A549 (cell line): ENCODE measurements at regions not wholly inside any gene's neighbourhood (a gene's known extent, or its start where the extent isn't known, plus 50 kb on each side); places are given as distances from the start of the nearest gene placed in this dataset.

Source experiments
- ATAC-seq, 2 experiments: fragments of 200-7000 bp in 1 of 2; fragments of >200 bp in 1 of 2; cut with Nextera tagmentation in 1 of 2; cut with Tn5 transposase in 1 of 2; 3 replicates each; pipeline versions ENCODE4 v1.8.0 to v1.9.1; 2018 to 2020; ENCODE audit warnings: mild to moderate bottlenecking in 1 of 2, moderate library complexity in 1 of 2
- CTCF ChIA-PET: fragments of 300-600 bp; sonication (Branson Sonifier 250); formaldehyde crosslinking; extraction: SDS; loops from one replicate; lab custom pipeline; 2021; ENCODE audit warnings: antibody characterized with exemption, inconsistent platforms; lab: Yijun Ruan, JAX
- POLR2A ChIA-PET: fragments of 350-600 bp; formaldehyde crosslinking; extraction: SDS; loops from one replicate; lab custom pipeline; 2021; ENCODE audit warnings: antibody characterized with exemption, inconsistent platforms; lab: Yijun Ruan, JAX
- DNase-seq, 2 experiments: peaks; one replicate each; pipeline versions ENCODE4 v3.0.0 to v3.0.0-alpha.2; 2011 to 2016; ENCODE audit warnings: low read depth in 1 of 2, low spot score in 1 of 2
- FAIRE-seq: peaks from 2 replicates; lab custom pipeline; 2011; peaks lifted over from hg19 to GRCh38; lab: Jason Lieb, UNC
- H3K27ac ChIP-seq, 2 experiments: fragments of >200 bp; sonication (Bioruptor Twin); formaldehyde crosslinking; 3 replicates each; pipeline ENCODE4 v1.5.1; 2016 to 2017
- H3K4me1 ChIP-seq: fragments of >200 bp; sonication (Bioruptor Twin); formaldehyde crosslinking; 3 replicates; pipeline ENCODE4 v1.6.1; 2016
- H3K4me2 ChIP-seq: fragments of >200 bp; sonication (Bioruptor Twin); formaldehyde crosslinking; 3 replicates; pipeline ENCODE4 v1.6.1; 2016
- H3K4me3 ChIP-seq: fragments of >200 bp; sonication (Bioruptor Twin); formaldehyde crosslinking; 3 replicates; pipeline ENCODE4 v1.5.1; 2016
- H3K9me3 ChIP-seq: fragments of >200 bp; sonication (Bioruptor Twin); formaldehyde crosslinking; 3 replicates; pipeline ENCODE4 v1.6.1; 2016
- ATOH8 ChIP-seq: fragments of 250-450 bp; sonication (Bioruptor Pico); IDR thresholded peaks from 2 replicates; pipeline ENCODE4 v1.5.0; 2020; ENCODE audit warnings: low read depth, mild to moderate bottlenecking, moderate library complexity
- BHLHE40 ChIP-seq: IDR thresholded peaks from 2 replicates; pipeline ENCODE4 v1.6.1; 2012; ENCODE audit warnings: low read depth, low read length, inconsistent platforms
- CBX2 ChIP-seq: fragments of 200-600 bp; sonication (generic); IDR thresholded peaks from 2 replicates; pipeline ENCODE4 v1.6.1; 2016; ENCODE audit warnings: low read depth, mild to moderate bottlenecking, borderline replicate concordance
- CBX8 ChIP-seq: fragments of 200-600 bp; sonication (generic); IDR thresholded peaks from 2 replicates; pipeline ENCODE4 v1.6.1; 2016
- CHD4 ChIP-seq: fragments of 200-600 bp; sonication (generic); IDR thresholded peaks from 2 replicates; pipeline ENCODE4 v1.6.1; 2016; ENCODE audit warnings: antibody characterized with exemption, mild to moderate bottlenecking, borderline replicate concordance
- HOXA7 ChIP-seq: fragments of 250-450 bp; sonication (Bioruptor Pico); IDR thresholded peaks from 2 replicates; pipeline ENCODE4 v1.5.0; 2020; ENCODE audit warnings: mild to moderate bottlenecking, moderate library complexity
- HOXB13 ChIP-seq: fragments of 250-450 bp; sonication (Bioruptor Pico); IDR thresholded peaks from 2 replicates; pipeline ENCODE4 v1.5.0; 2020; ENCODE audit warnings: low read depth, mild to moderate bottlenecking, moderate library complexity
- NFE2L2 ChIP-seq: fragments of 150-350 bp; conservative IDR thresholded peaks from 2 replicates; pipeline ENCODE4 v1.6.1; 2014; ENCODE audit warnings: low read length
- NPAS2 ChIP-seq: fragments of 250-450 bp; sonication (Bioruptor Pico); IDR thresholded peaks from 2 replicates; pipeline ENCODE4 v1.8.0; 2022; ENCODE audit warnings: mild to moderate bottlenecking, moderate library complexity, borderline replicate concordance
- NR3C1 ChIP-seq: fragments of >200 bp; sonication (Bioruptor Twin); formaldehyde crosslinking; IDR thresholded peaks from 3 replicates; pipeline ENCODE4 v1.6.1; 2017
- PHF8 ChIP-seq: fragments of 200-600 bp; sonication (generic); IDR thresholded peaks from 2 replicates; pipeline ENCODE4 v1.6.1; 2016; ENCODE audit warnings: low read depth, mild to moderate bottlenecking, antibody characterized with exemption, moderate library complexity, borderline replicate concordance
- RAD21 ChIP-seq, 2 experiments: fragments of >200 bp in 1 of 2; sonication (Bioruptor Twin) in 1 of 2; formaldehyde crosslinking in 1 of 2; IDR thresholded peaks in 1 of 2; conservative IDR thresholded peaks in 1 of 2; 2 replicates in 1 of 2; 3 replicates in 1 of 2; pipeline ENCODE4 v1.6.1; 2012 to 2018; ENCODE audit warnings: inconsistent platforms in 1 of 2
- RARB ChIP-seq: fragments of 250-450 bp; sonication (Bioruptor Pico); IDR thresholded peaks from 2 replicates; pipeline ENCODE4 v1.8.0; 2021; ENCODE audit warnings: mild to moderate bottlenecking, moderate library complexity
- RCOR1 ChIP-seq: fragments of 150-350 bp; IDR thresholded peaks from 2 replicates; pipeline ENCODE4 v1.6.1; 2014; ENCODE audit warnings: antibody characterized with exemption, low read length, low read depth
- RNF2 ChIP-seq: fragments of 200-600 bp; sonication (generic); IDR thresholded peaks from 2 replicates; pipeline ENCODE4 v1.6.1; 2016; ENCODE audit warnings: low read depth, mild to moderate bottlenecking, antibody characterized with exemption, moderate library complexity, borderline replicate concordance
- SREBF2 ChIP-seq: fragments of 450-650 bp; IDR thresholded peaks from 2 replicates; pipeline ENCODE4 v1.6.1; 2014; ENCODE audit warnings: mild to moderate bottlenecking, moderate library complexity
- TP53 ChIP-seq: fragments of 250-450 bp; sonication (Bioruptor Pico); IDR thresholded peaks from 2 replicates; pipeline ENCODE4 v1.5.0; 2021; ENCODE audit warnings: mild to moderate bottlenecking, moderate library complexity
- ZFP36 ChIP-seq: fragments of 450-650 bp; IDR thresholded peaks from 2 replicates; pipeline ENCODE4 v1.6.1; 2014; ENCODE audit warnings: borderline replicate concordance; ENCODE audit not compliant: partially characterized antibody
- WGBS: methylation state at CpG from one replicate; pipeline ENCODE4 v1.1.6; 2017; ENCODE audit errors: missing lambda C conversion rate; 5-methylcytosine and 5-hydroxymethylcytosine counted together
- TF ChIP-seq, protein P1 (sequence below): fragments of 200-600 bp; sonication (generic); IDR thresholded peaks from 2 replicates; pipeline ENCODE4 v1.6.1; 2016; ENCODE audit warnings: antibody characterized with exemption, mild to moderate bottlenecking, moderate library complexity
- TF ChIP-seq, protein P2 (sequence below): fragments of 150-350 bp; IDR thresholded peaks from 2 replicates; pipeline ENCODE4 v1.6.1; 2014; ENCODE audit warnings: low read depth, mild to moderate bottlenecking, low read length
- TF ChIP-seq, protein P3 (sequence below): fragments of 250-450 bp; sonication (Bioruptor Pico); IDR thresholded peaks from 2 replicates; pipeline ENCODE4 v1.5.0; 2021; ENCODE audit warnings: mild to moderate bottlenecking, moderate library complexity, borderline replicate concordance

DNA sequence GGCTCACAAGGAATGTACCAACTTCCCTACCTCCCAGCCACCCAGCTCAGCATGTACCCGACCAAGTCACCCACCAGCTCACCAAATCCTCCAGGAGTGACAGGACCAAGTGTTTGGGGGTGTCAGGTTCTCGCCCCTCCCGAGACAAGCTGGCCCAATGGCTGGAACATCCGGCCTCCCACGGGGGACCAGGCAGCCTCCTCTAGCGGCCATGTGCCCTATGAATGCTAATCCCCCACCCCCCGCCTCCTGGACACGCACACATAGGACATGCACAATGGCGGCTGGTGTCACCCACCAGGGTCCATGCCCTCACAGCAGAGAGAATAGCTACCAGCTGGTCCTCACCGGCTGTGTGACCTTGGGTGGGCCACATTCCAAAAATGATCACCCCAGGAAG is 151.0 kb downstream of the MN1 start (continued):
- TF ChIP-seq, protein P1, sequence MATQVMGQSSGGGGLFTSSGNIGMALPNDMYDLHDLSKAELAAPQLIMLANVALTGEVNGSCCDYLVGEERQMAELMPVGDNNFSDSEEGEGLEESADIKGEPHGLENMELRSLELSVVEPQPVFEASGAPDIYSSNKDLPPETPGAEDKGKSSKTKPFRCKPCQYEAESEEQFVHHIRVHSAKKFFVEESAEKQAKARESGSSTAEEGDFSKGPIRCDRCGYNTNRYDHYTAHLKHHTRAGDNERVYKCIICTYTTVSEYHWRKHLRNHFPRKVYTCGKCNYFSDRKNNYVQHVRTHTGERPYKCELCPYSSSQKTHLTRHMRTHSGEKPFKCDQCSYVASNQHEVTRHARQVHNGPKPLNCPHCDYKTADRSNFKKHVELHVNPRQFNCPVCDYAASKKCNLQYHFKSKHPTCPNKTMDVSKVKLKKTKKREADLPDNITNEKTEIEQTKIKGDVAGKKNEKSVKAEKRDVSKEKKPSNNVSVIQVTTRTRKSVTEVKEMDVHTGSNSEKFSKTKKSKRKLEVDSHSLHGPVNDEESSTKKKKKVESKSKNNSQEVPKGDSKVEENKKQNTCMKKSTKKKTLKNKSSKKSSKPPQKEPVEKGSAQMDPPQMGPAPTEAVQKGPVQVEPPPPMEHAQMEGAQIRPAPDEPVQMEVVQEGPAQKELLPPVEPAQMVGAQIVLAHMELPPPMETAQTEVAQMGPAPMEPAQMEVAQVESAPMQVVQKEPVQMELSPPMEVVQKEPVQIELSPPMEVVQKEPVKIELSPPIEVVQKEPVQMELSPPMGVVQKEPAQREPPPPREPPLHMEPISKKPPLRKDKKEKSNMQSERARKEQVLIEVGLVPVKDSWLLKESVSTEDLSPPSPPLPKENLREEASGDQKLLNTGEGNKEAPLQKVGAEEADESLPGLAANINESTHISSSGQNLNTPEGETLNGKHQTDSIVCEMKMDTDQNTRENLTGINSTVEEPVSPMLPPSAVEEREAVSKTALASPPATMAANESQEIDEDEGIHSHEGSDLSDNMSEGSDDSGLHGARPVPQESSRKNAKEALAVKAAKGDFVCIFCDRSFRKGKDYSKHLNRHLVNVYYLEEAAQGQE, result no peak
- TF ChIP-seq, protein P2, sequence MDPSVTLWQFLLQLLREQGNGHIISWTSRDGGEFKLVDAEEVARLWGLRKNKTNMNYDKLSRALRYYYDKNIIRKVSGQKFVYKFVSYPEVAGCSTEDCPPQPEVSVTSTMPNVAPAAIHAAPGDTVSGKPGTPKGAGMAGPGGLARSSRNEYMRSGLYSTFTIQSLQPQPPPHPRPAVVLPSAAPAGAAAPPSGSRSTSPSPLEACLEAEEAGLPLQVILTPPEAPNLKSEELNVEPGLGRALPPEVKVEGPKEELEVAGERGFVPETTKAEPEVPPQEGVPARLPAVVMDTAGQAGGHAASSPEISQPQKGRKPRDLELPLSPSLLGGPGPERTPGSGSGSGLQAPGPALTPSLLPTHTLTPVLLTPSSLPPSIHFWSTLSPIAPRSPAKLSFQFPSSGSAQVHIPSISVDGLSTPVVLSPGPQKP, result no peak
- TF ChIP-seq, all 56 proteins: peak for 0

DNA sequence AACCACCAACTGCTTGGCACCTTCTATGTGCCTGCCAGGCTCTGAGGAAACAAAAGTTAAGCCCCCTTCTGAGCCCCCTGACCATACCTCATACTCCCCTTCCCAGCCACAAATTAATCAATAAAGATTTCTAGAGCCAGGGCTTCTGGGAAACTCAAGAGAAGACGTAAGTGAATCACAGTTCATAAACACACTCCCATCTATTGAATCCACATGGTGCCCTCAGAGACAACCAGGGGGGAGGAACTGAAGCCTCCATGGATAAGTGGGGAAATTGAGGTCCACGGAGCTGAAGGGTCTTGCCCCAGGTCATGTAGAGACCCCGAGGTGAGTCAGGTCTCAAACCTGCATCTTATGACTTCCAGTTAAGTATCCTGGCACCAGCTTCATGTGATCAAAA is 150.6 kb downstream of the MN1 start:
- DNase-seq (no peak), FAIRE-seq (no peak), ATAC-seq (no peak)
- Histone ChIP-seq H3K4me3 (no peak overlapping the region), H3K9me3 (no peaks in the 10 kb centered on the region), H3K4me2 (no peak overlapping the region), H3K4me1 (no peaks in the 10 kb centered on the region), H3K27ac (no peak overlapping the region)
- TF ChIP-seq, protein P3, sequence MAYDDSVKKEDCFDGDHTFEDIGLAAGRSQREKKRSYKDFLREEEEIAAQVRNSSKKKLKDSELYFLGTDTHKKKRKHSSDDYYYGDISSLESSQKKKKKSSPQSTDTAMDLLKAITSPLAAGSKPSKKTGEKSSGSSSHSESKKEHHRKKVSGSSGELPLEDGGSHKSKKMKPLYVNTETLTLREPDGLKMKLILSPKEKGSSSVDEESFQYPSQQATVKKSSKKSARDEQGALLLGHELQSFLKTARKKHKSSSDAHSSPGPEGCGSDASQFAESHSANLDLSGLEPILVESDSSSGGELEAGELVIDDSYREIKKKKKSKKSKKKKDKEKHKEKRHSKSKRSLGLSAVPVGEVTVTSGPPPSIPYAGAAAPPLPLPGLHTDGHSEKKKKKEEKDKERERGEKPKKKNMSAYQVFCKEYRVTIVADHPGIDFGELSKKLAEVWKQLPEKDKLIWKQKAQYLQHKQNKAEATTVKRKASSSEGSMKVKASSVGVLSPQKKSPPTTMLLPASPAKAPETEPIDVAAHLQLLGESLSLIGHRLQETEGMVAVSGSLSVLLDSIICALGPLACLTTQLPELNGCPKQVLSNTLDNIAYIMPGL (CRISPR knock-in tag), result no peak
- no peak for TF ChIP-seq PHF8
- no peak for TF ChIP-seq CHD4
- no peak for TF ChIP-seq ZFP36
- TF ChIP-seq SREBF2, result no peak
- no peak for TF ChIP-seq CBX2
- TF ChIP-seq RAD21 (conservative IDR thresholded peaks at IDR 0.05 in 1 of 2, IDR thresholded peaks at IDR 0.05 in 1 of 2), result no peak
- 32% methylated on average over 3 of the region's 3 CpGs for WGBS
- POLR2A ChIA-PET, result no interaction called here
- CTCF ChIA-PET, result no interaction called here

DNA sequence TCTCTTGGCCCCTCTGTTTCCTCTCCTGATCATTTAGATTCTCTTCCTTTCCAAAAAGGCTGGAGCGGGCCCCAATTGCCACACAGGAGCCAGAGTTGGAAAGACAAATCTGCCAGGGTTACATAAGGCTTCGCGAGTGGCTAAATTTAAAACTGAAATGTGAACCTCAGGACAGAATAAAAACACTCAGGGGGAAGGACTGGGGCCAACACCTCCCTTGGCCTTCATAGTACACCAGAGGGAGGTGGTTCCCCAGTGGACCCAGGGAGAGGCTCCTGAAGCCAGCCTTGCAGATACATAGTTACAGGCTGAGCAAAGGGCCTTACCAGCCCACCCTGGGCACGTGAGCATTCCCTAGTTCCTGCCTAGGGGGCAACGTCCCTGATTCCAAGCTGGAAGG is 150.1 kb downstream of the MN1 start:
- ATAC-seq (no peak), FAIRE-seq (no peak), DNase-seq (no peak)
- ChIA-PET POLR2A (no interaction called here), CTCF (no interaction called here)
- Histone ChIP-seq H3K9me3 (no peaks in the 10 kb centered on the region), H3K27ac (no peak overlapping the region), H3K4me3 (no peak overlapping the region), H3K4me2 (no peak overlapping the region), H3K4me1 (no peaks in the 10 kb centered on the region)
- no peak for TF ChIP-seq ZFP36
- TF ChIP-seq TP53 (CRISPR knock-in tag), result no peak
- TF ChIP-seq ATOH8 (CRISPR knock-in tag), result no peak
- TF ChIP-seq RARB, result no peak
- no peak for TF ChIP-seq HOXA7
- no peak for TF ChIP-seq RNF2
- no peak for TF ChIP-seq CBX8
- no peak for TF ChIP-seq HOXB13 (CRISPR knock-in tag)
- TF ChIP-seq NPAS2 (CRISPR knock-in tag), result no peak
- no peak for TF ChIP-seq NFE2L2
- TF ChIP-seq RCOR1, result no peak
- no peak for TF ChIP-seq PHF8
- no peak for TF ChIP-seq NR3C1
- no peak for TF ChIP-seq BHLHE40
- 59% methylated on average over 5 of the region's 5 CpGs for WGBS
